ENCODE measurements at regions not wholly inside any gene's neighbourhood (a gene's known extent, or its start where the extent isn't known, plus 50 kb on each side); places are given as distances from the start of the nearest gene placed in this dataset.

DNA sequence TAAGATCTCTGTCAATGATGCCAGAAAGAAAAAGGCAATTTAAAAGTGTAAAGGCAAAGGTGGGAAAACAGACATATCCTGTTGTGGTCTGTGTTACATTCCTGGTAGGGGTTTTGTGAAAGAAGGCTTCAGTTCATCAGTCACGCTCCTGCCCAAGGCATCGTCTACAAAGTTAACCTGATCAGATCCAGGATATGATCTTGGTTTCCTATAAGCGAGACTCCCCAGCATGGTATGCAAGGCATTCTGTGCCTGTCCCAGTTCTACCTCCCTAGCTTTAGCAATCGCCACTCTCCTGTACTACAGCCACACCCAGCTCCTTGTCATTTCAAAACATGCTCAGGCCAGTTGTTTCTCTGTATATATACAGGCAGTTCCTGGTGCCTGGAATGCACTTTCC, 58.0 kb upstream of the PTPN3 start:
- no peak overlapping the region for H3K27ac ChIP-seq (ENCODE audit: low read depth, low read length, poor library complexity, severe bottlenecking)
- POLR2A ChIA-PET (ENCODE audit: low non-redundant PET) = no interaction called here

DNA sequence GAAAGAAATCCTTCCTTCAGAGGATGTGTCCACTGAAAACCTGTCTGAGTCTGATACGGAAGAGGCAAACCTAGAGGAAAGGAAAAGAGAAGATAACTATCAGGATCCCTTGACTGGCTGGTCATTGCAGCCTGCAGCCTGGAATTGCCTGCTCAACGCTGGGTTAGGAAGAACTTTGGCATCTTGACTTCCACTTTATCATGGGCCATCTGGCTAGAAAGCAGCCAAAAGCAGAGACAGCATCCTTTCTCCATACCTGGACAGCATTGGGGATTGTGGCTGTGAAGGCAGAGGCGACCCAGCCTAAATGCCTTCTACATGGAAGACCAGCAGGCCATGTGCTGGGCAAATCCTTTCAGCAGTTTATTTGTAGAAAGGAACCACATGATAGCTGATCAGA, 58.7 kb upstream of the PTPN3 start:
- H3K27me3 ChIP-seq (replicated peaks; ENCODE audit: insufficient read depth, low read depth, low read length, poor library complexity) = peaks cover 2% of the 10 kb centered on the region
- TF ChIP-seq EZH2 (IDR thresholded peaks at IDR 0.05; ENCODE audit: borderline replicate concordance, low read depth, low read length, poor library complexity, severe bottlenecking) = no peak
- TF ChIP-seq, protein P1, sequence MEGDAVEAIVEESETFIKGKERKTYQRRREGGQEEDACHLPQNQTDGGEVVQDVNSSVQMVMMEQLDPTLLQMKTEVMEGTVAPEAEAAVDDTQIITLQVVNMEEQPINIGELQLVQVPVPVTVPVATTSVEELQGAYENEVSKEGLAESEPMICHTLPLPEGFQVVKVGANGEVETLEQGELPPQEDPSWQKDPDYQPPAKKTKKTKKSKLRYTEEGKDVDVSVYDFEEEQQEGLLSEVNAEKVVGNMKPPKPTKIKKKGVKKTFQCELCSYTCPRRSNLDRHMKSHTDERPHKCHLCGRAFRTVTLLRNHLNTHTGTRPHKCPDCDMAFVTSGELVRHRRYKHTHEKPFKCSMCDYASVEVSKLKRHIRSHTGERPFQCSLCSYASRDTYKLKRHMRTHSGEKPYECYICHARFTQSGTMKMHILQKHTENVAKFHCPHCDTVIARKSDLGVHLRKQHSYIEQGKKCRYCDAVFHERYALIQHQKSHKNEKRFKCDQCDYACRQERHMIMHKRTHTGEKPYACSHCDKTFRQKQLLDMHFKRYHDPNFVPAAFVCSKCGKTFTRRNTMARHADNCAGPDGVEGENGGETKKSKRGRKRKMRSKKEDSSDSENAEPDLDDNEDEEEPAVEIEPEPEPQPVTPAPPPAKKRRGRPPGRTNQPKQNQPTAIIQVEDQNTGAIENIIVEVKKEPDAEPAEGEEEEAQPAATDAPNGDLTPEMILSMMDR (conservative IDR thresholded peaks at IDR 0.05; ENCODE audit: low read depth, low read length) = no peak
- H3K4me3 ChIP-seq (ENCODE audit: low read depth, low read length, poor library complexity, severe bottlenecking) = no peak overlapping the region
- no peak for DNase-seq (ENCODE audit: low spot score)
- intact Hi-C loops (cut with micrococcal nuclease; ENCODE audit: unreplicated experiment) = no loop called here
- POLR2A ChIA-PET (ENCODE audit: low non-redundant PET) = no interaction called here
- no TSS peak for BruUV-seq (replicated peaks)
- CTCF ChIA-PET = no interaction called here
- H3K27ac ChIP-seq (ENCODE audit: low read depth, low read length, poor library complexity, severe bottlenecking) = no peak overlapping the region
- H3K36me3 ChIP-seq (ENCODE audit: insufficient read depth, low read length, poor library complexity, severe bottlenecking) = no peaks in the 10 kb centered on the region
- H3K9me3 ChIP-seq (ENCODE audit: low read depth, low read length, poor library complexity, severe bottlenecking) = no peaks in the 10 kb centered on the region
- H3K4me1 ChIP-seq (ENCODE audit: insufficient read depth, low read length, poor library complexity, severe bottlenecking) = no peaks in the 10 kb centered on the region

More for the DNA sequence above, 58.0 kb upstream of the PTPN3 start:
- Histone ChIP-seq H3K4me3 (ENCODE audit: low read depth, low read length, poor library complexity, severe bottlenecking) (no peak overlapping the region), H3K36me3 (ENCODE audit: insufficient read depth, low read length, poor library complexity, severe bottlenecking) (no peaks in the 10 kb centered on the region), H3K27me3 (replicated peaks; ENCODE audit: insufficient read depth, low read depth, low read length, poor library complexity) (peaks cover 2% of the 10 kb centered on the region), H3K9me3 (ENCODE audit: low read depth, low read length, poor library complexity, severe bottlenecking) (no peaks in the 10 kb centered on the region), H3K4me1 (ENCODE audit: insufficient read depth, low read length, poor library complexity, severe bottlenecking) (no peaks in the 10 kb centered on the region)
- TF ChIP-seq EZH2 (IDR thresholded peaks at IDR 0.05; ENCODE audit: borderline replicate concordance, low read depth, low read length, poor library complexity, severe bottlenecking) = no peak
- TF ChIP-seq, protein P1 (conservative IDR thresholded peaks at IDR 0.05; ENCODE audit: low read depth, low read length) = no peak
- DNase-seq (ENCODE audit: low spot score) = no peak
- intact Hi-C loops (cut with micrococcal nuclease; ENCODE audit: unreplicated experiment) = no loop called here
- CTCF ChIA-PET = no interaction called here
- BruUV-seq (replicated peaks) = no TSS peak

DNA sequence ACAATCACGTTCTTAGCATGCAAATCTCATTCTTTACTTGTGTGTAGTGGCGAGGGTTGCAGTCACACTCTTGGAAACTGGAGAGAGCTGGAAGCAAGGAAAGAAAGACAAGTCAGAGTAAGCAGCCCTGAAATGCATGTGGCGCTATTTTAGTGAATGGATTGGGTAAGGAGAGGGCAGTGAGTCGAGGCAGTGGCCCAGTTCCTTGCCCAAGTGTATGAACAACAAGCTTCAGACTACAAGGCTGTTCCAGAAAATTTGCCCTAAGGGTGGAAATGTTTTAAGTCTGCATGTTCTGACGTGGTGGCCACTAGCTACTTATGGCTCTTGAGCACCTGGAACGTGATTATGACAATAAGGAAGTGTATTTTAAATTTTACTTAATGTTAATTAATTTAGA, 59.4 kb upstream of the PTPN3 start:
- no peak for DNase-seq (ENCODE audit: low spot score)
- TF ChIP-seq EZH2 (IDR thresholded peaks at IDR 0.05; ENCODE audit: borderline replicate concordance, low read depth, low read length, poor library complexity, severe bottlenecking) = no peak
- TF ChIP-seq, protein P1 (conservative IDR thresholded peaks at IDR 0.05; ENCODE audit: low read depth, low read length) = no peak
- H3K4me1 ChIP-seq (ENCODE audit: insufficient read depth, low read length, poor library complexity, severe bottlenecking) = no peaks in the 10 kb centered on the region
- CTCF ChIA-PET = no interaction called here
- no peaks in the 10 kb centered on the region for H3K36me3 ChIP-seq (ENCODE audit: insufficient read depth, low read length, poor library complexity, severe bottlenecking)
- no peak overlapping the region for H3K4me3 ChIP-seq (ENCODE audit: low read depth, low read length, poor library complexity, severe bottlenecking)
- intact Hi-C loops (cut with micrococcal nuclease; ENCODE audit: unreplicated experiment) = no loop called here
- H3K27me3 ChIP-seq (replicated peaks; ENCODE audit: insufficient read depth, low read depth, low read length, poor library complexity) = peaks cover 4% of the 10 kb centered on the region
- H3K27ac ChIP-seq (ENCODE audit: low read depth, low read length, poor library complexity, severe bottlenecking) = no peak overlapping the region
- H3K9me3 ChIP-seq (ENCODE audit: low read depth, low read length, poor library complexity, severe bottlenecking) = no peaks in the 10 kb centered on the region
- no TSS peak for BruUV-seq (replicated peaks)
- POLR2A ChIA-PET (ENCODE audit: low non-redundant PET) = no interaction called here
